ENCODE measurements at regions not wholly inside any gene's neighbourhood (a gene's known extent, or its start where the extent isn't known, plus 50 kb on each side); places are given as distances from the start of the nearest gene placed in this dataset.

DNA sequence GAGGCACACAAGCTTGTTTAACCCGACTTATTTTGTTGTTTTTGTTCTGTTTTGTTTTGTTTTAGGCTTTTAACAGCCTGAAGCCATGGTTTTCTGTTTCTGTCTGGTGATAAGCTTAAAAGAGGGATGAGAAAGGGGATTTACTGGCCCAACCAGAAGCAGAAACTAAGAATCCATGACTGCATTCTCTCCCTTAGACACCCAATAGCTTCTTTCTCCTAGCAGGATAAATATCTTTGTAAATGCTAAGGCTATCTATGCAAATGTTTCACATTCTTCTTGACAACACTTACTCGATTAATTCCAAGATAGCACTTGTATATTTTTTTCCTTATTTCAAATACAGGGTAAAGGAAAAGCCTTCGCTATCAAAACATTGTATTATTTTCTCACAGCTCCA lies 53.7 kb upstream of the SMAD1 start:
- ATAC-seq (no peak), DNase-seq (no peak)
- intact Hi-C loops (cut with DNase I, micrococcal nuclease): no loop called here

DNA sequence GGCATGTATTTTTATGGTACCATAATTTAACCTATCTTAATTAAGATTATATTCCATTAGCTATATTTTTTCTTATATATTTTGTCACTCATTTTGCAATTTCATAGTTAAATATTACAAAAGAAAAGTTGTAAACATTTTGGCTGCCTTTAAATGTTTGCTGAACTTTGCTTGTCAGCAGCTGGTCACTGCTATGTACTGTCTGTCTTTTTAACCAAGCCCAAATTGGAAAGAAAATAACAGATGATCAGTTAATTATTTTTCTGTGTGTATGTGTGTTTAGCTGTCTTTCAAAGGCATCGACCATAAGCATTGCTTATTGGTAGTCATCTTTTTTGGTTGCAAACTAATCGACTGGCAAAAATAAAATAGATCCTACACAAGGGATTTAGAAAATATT lies 54.4 kb upstream of the SMAD1 start:
- no peak for DNase-seq
- no peak for ATAC-seq
- intact Hi-C loops (cut with DNase I, micrococcal nuclease): no loop called here

DNA sequence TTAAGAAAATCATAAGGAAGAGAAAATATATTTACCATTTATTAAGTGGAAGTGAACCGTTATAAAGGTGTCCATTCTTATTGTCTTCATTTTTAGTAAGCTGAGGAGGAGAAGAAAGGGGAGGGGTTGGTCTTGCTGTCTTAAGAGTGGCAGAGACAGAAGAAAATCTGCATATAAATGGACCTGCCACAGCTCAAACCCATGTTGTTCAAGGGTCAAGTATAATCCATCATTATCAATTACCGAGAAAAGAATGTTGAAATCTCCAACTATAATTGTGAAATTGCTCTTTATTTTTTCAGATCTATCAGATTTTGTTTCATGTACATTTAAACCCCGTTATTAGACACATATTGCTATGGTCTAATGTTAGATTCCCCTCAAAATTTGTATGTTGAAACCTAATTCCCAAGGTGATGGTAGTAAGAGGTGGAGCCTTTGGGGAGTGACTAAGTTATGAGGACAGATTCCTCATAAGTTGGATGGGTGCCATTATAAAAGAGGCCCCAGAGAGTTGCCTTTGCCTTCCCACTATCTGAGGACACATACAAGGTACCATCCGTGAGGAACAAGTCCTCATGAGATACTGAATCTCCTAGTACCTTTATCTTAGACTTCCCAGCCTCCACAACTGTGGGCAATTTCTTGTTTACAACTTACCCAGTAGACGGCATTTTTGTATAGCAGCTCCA lies 58.5 kb upstream of the SMAD1 start:
- no peak for DNase-seq
- intact Hi-C loops (cut with DNase I, micrococcal nuclease): no loop called here
- no peak for ATAC-seq

DNA sequence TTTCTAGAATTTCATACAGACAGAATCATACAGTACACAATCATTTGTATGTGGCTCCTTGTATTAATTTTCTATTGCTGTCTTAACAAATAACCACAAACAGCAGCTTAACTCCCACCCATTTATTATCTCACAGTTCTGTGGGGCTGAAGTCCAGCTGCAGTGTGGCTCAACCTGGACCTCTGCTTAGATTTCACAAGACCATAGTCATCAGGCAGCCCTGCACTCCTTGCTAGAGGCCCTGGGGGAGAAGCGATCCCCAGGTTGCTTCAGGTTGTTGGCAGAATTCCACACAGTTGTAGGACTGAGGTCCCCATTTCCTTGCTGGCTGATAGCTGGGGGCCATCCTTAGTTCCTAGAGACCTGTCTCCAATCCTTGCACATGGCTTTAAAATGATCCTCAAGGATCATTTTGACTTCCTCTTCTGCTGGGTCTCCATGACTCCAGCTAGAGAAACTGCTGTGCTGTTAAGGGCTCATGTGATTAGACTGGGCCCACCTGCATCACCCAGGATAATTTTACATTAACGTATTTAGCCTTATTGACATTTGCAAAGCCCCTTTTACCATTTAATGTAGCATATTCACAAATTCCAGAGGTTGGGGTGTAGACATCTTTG lies 60.9 kb upstream of the SMAD1 start:
- intact Hi-C loops (cut with DNase I, micrococcal nuclease): no loop called here
- no peak for ATAC-seq

DNA sequence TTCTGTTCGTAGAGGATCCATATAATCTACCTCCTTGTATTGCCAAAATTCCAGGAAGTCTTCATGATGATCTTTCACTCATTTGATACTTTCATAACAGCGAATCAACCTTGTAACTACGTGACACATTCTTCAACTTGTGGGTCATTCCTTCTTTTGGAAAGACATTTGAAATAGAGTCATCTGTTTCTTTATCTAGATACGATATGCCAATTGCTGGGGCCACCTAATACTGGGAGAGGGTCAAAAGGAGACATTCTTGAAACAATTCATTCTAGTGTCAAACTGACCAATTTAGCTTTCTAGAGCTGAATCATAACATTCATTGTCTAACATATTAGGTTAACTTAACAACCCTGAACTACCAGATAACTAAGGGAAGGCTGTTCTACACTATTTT lies 62.9 kb upstream of the SMAD1 start:
- DNase-seq (no peak), ATAC-seq (no peak)
- intact Hi-C loops (cut with DNase I, micrococcal nuclease): no loop called here

More for the DNA sequence above, 60.9 kb upstream of the SMAD1 start:
- no peak for DNase-seq

DNA sequence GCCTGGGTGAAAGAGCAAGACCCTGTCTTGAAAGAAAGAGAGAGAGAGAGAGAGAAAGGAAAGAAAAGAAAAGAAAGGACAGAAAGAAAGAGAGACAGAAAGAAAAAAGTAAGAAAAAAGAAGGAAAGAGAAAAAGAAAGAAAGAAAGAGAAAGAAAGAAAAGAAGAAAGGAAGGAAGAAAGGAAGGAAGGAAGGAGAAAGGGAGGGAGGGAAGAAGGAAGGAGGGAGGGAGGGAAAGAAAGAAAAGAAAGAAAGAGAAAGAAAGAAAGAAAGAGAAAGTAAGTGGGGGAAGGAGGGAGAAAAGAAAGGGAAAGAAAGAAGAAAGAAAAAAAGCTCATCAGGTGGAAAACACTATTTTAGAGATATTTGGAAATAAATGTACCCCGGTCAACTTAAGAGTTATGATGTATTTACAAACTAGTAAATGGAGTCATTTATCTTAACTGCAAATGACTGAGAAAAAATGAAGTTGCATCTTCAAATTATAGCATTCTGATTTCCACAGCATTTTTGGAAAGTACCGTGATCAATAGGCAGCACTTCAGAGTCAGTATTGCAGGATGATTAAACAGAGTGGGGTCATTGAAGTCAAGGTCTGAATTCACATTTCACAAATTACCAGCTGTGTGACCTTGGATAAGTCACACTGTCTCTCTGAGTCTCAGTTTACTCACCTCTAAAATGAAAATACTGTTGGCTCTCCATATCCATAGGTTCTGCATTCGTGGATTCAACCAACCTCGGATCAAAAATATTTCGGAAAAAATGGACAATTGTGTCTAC lies 64.1 kb upstream of the SMAD1 start:
- intact Hi-C loops (cut with DNase I, micrococcal nuclease): no loop called here
- no peak for ATAC-seq
- DNase-seq: no peak

DNA sequence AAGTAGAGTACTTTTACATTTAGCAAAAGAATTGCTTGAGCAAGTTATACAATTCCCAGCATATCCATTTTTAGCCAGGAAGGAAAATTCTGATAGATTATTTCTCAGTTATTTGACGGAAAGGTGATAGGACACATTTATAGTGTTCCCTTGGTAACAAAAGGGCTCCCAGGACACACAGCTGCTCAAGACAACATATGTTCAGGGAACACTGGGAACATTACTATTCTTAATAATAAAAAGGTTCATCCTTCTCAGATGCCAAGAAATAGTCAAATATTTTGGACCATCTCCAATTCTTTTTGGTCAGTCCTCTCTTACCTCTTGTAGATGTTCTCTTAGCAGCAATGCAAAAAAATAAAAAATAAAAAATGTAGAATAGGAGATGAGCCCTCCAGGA lies 66.8 kb upstream of the SMAD1 start:
- intact Hi-C loops (cut with DNase I, micrococcal nuclease): no loop called here
- ATAC-seq: no peak
- no peak for DNase-seq

DNA sequence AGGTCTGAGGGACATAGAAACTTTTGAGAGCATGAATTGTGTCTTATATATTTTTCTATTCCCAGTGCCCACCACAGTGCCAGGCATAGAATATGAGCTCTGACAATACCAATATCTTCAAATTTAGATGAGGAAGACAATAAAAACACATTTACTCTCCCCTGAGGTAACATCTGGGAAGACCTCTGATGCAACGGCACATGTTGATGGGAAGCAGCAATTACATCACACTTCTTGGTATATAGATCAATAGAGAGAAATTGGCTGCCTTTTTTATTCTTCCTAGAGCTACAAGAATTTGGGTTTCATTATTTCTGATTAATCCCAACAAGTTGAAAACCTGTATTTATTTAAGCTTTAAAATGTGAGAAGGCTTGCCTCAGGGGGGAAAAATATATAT lies 67.4 kb upstream of the SMAD1 start:
- DNase-seq (no peak), ATAC-seq (no peak)
- intact Hi-C loops (cut with DNase I, micrococcal nuclease): no loop called here

DNA sequence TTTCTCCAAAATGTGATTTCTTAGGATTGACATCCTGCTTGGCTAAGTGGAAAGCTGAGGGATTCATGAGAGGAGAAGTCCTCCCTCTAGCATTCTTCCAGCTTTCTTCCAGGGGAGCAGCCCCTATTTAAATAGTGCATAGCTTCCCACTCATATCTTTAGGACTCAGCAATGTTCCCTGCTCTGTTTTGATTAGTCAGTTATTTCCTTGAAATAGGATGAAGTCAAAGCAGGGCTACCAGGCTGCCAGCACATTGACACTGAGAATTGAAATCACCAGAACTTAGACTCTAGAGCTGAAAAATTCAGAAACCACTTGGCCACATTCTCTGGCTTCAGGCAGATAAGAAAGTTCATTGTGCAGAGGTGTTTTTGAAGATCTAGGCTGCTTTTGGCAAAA lies 74.7 kb upstream of the SMAD1 start:
- intact Hi-C loops (cut with DNase I, micrococcal nuclease): no loop called here
- ATAC-seq: no peak
- no peak for DNase-seq

DNA sequence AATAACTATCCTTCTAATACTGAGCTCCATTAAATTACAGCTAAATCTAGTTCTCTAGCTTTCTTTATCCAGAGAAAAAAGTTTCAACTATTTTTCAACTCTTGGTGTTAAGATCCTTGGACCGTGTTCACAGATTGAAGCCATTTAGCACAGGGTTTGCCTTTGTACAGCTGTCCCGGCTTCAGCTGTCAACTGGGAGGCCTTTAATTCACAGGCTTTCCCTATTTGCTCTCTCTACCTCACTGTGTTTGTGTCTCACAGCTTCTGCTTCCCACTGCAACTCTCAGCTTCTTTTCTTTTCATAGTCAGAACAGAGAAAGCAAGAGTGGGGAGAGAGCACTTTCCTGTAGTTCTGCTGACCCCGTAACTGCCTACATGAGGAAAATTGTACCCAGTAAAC lies 76.9 kb upstream of the SMAD1 start:
- intact Hi-C loops (cut with DNase I, micrococcal nuclease): no loop called here
- DNase-seq: no peak
- ATAC-seq: no peak

DNA sequence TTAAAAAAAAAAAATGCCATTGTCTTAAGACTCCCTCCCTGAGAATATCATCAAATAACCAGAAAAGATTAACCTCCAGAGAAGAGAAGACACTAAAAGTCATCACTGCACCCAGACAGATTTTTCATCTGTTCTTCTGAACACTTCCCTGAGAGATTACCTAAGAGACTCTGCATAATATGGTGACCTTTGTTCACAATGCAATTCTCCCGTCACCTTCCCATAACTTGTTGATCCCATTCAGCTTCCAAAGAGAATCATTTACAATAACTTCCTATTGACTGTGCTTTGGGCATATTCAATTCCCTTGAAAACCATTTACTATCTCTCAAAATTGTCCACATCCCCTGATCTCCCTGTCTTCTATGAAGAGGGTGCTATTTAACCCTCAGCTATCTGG lies 85.1 kb upstream of the SMAD1 start:
- DNase-seq (no peak), ATAC-seq (peak; percentile 65)
- intact Hi-C loops (cut with DNase I, micrococcal nuclease): no loop called here

DNA sequence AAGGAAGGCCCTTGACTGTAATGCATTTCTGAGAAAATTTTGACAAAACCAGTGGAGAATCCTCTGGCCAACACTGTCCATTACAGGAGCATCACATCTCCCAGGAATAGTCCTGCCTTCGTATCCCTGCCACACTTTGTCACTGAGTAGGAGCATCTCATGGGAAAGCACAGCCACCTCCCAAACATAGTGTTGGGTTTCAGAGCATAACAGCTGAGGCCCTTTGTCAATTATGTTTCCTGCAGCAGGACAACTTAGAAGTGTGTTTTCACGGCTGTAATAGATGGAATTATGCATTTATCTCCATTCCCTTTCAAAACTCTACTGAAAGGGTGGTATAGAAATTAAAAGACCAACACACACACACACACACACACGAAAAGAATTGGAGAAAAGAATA lies 91.1 kb upstream of the SMAD1 start:
- DNase-seq (no peak), ATAC-seq (no peak)
- intact Hi-C loops (cut with DNase I, micrococcal nuclease): no loop called here

DNA sequence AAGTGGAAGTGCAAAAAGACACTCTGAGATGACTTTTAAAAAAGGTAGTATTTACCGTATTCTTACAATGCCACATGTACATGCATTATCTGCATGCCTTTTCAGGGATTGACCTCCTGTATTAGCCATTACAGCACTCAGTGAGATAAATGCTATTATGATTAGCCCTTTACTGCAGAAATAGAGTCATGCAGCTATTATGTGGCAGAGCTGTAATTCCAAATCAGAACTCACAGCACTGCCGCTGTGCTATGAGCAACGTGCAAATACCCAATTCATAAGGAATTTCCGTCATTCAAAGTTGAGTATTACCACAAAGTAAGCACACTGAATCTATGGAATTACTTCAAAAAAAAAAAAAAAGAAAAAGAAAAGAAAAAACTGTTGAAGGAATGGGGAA lies 92.1 kb upstream of the SMAD1 start:
- intact Hi-C loops (cut with DNase I, micrococcal nuclease): no loop called here
- ATAC-seq: no peak
- no peak for DNase-seq

DNA sequence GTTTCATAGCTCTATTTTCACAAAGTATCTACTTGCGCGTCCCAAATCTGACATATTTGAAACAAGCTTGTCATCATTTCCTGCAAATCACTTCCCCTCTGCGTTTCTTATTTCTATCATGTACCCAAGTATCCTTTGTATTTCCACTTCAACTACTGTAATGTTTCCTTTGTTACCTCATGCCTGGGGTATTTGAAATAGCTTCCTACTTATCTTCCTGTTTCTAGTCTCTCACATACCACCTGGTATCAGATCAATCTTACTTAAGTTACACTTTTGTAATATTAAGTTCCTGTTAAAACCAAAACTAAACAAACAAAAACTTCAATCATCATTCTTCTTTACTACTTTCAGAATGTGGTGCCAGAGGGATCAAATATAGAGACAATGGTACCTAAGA lies 93.6 kb upstream of the SMAD1 start:
- intact Hi-C loops (cut with DNase I, micrococcal nuclease): no loop called here
- ATAC-seq (no peak), DNase-seq (no peak)

DNA sequence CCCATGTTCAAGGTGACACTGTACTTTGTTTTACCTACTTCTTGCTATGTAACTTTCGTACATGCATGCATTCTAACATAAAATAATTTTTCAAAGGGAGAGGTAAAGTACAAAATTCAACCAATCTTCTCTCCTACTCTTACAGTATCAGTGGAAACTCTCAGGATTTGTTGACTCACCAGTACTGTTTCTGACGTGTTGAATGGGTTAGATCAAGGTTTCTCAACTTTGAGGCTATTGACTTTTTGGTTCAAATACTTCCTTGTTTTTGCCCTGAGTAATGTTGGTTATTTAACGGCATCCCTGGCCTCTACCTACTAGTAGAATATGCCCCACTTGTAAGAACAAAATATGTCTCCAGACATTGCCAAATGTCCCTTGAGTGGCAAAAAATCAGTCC lies 94.6 kb upstream of the SMAD1 start:
- no peak for ATAC-seq

DNA sequence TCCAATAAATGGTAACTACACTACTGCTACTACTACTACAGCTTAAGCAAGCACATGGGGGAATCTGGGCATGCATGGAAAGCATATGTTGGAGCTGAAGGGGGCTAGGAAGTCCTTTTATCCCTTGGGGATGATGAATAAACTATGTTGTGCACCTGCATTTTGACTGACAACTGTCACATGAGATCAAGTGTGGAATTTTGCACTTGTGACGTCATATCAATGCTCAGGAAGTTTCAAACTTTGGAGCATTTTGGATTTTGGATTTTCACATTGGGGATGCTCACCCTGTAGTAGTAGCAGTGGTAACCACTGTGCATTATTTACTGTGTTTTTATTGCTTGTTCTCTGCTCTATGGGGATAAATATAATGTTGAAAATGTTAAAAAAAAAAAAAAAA lies 100.5 kb upstream of the SMAD1 start:
- intact Hi-C loops (cut with DNase I, micrococcal nuclease): no loop called here
- no peak for ATAC-seq

More for the DNA sequence above, 94.6 kb upstream of the SMAD1 start:
- intact Hi-C loops (cut with DNase I, micrococcal nuclease): no loop called here
- no peak for DNase-seq

DNA sequence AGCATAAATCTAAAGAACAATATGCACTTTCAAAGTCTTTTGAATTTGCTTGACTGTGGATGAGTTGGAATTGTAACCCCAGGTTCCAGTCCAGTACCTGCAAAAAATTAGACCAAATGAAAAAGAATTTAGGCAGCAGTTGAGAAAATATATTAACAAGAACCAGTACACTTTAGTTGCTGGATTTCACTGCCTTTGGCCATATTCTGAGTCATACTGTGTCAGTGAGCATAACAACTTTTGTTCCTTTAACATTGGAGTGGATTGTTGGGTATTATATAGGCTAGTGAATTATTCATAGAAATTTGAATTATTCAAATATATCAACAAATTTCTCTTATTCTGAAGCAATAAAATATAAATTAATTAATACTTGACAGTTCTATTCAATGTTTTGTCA lies 101.5 kb upstream of the SMAD1 start:
- no peak for DNase-seq
- intact Hi-C loops (cut with DNase I, micrococcal nuclease): no loop called here
- ATAC-seq: no peak

More for the DNA sequence above, 100.5 kb upstream of the SMAD1 start:
- no peak for DNase-seq

DNA sequence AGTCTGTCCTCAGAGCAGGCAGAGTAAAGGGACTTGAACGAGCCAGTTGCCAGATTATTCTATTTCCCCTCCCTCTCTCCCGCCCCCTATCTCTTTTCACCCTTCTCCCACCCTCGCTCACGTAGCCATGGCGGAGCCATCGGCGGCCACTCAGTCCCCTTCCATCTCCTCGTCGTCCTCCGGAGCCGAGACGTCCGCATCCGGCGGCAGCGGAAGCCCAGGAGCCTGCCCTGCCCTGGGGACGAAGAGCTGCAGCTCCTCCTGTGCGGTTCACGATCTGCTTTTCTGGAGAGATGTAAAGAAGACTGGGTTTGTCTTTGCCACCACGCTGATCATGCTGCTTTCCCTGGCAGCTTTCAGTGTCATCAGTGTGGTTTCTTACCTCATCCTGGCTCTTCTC lies 106.2 kb upstream of the SMAD1 start:
- intact Hi-C loops (cut with DNase I, micrococcal nuclease): no loop called here
- DNase-seq: no peak
- ATAC-seq: no peak

DNA sequence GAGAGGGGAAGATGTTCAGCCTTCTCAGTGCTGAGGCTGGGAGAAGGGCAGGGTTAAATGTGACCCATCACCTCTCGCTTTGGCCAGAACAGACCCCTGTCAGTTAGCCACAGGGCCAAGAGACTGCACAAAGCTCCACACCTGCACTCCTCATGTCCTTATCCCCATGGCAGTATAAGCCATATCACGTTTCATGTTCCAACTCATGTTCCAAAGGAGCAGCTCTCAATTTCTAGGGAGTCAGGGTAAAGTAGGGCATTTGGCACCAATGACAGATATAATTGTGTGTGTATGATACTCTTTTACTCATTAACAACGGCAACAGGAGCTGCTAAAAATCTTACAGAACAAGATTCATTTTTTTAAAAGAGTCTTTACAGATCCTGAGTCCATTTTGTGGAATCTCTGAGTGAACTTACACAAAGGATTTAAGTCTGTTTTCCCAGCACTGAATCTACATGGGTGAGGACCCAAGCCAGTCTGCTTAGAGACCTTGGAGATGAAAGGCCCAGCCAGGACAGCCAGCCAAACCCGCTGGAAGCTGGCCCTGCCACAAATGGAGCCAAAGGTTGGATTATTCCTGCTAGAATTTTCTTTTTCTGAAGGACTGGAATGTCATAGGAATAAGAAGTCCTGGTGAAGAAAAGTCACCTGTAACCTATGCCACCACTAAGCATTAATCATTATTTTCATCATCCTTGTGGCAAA lies 129.1 kb upstream of the SMAD1 start:
- DNase-seq (no peak), ATAC-seq (no peak)
- intact Hi-C loops (cut with DNase I, micrococcal nuclease): no loop called here

DNA sequence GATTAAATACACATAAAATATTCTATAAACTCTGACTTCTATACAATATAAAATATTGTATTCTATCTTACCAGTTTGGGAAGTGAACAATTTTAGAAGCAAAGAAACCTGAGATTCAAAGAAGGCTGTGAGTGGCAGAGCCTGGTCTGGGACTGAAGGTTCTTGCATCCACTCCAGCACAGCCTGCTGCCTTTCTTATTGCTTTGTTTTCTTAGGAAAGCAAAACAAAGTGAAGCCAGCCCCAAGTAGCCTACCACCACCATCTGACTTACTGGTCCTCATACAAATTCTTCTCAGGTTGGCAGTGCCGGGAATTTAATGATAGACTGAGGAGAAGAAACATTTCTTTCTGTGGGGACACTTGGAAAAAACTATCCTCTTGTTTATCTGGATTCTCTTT lies 129.7 kb upstream of the SMAD1 start:
- DNase-seq: no peak
- ATAC-seq: no peak
- intact Hi-C loops (cut with DNase I, micrococcal nuclease): no loop called here

Data from left colon (tissue), 2 donors.